BE2C (cell line): ENCODE measurements at regions not wholly inside any gene's neighbourhood (a gene's known extent, or its start where the extent isn't known, plus 50 kb on each side); places are given as distances from the start of the nearest gene placed in this dataset.

Experiments
- DNase-seq: peaks from one replicate; pipeline ENCODE4 v3.0.0-alpha.2; 2020
- H3K27me3 ChIP-seq: fragments of 250-450 bp; sonication (Bioruptor Pico); 2 replicates; pipeline ENCODE4 v1.5.1; 2020; ENCODE audit warnings: mild to moderate bottlenecking
- H3K36me3 ChIP-seq: fragments of 250-450 bp; sonication (Bioruptor Pico); 2 replicates; pipeline ENCODE4 v1.5.1; 2020; ENCODE audit warnings: mild to moderate bottlenecking
- H3K4me1 ChIP-seq: fragments of 250-450 bp; sonication (Bioruptor Pico); 2 replicates; pipeline ENCODE4 v1.5.1; 2020
- H3K4me3 ChIP-seq: 2 replicates; pipeline ENCODE4 v1.5.1; 2011; ENCODE audit warnings: low read depth, low read length
- H3K9me3 ChIP-seq: fragments of 250-450 bp; sonication (Bioruptor Pico); 2 replicates; pipeline ENCODE4 v1.5.1; 2020
- TF ChIP-seq, protein P1 (sequence below): IDR thresholded peaks from 2 replicates; pipeline ENCODE4 v1.5.1; 2012; ENCODE audit warnings: mild to moderate bottlenecking, low read depth, low read length

DNA sequence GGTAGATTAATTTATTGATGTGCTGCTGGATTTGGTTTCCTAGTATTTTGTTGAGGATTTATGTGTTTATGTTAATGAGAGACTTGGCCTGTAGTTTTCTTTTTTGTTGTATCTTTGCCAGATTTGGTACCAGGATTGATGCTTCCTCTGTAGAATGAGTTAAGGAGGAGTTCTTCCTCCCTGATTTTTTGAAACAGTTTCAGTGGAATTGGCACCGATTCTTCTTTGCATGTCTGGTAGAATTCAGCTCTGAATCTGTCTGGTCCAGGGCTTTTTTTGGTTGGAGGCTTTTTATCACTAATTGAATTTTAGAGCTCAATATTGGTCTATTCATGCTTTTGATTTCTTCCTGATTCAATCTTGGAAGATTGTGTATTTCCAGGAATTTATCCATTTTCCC is 174.0 kb upstream of the NDST4 start:
- Histone ChIP-seq H3K4me3 (no peak overlapping the region), H3K36me3 (no peaks in the 10 kb centered on the region), H3K27me3 (no peaks in the 10 kb centered on the region), H3K4me1 (no peaks in the 10 kb centered on the region), H3K9me3 (no peaks in the 10 kb centered on the region)
- TF ChIP-seq, protein P1, sequence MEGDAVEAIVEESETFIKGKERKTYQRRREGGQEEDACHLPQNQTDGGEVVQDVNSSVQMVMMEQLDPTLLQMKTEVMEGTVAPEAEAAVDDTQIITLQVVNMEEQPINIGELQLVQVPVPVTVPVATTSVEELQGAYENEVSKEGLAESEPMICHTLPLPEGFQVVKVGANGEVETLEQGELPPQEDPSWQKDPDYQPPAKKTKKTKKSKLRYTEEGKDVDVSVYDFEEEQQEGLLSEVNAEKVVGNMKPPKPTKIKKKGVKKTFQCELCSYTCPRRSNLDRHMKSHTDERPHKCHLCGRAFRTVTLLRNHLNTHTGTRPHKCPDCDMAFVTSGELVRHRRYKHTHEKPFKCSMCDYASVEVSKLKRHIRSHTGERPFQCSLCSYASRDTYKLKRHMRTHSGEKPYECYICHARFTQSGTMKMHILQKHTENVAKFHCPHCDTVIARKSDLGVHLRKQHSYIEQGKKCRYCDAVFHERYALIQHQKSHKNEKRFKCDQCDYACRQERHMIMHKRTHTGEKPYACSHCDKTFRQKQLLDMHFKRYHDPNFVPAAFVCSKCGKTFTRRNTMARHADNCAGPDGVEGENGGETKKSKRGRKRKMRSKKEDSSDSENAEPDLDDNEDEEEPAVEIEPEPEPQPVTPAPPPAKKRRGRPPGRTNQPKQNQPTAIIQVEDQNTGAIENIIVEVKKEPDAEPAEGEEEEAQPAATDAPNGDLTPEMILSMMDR: no peak
- no peak for DNase-seq

GRCh38 chr4:115279330-115279729 is 165.9 kb upstream of the NDST4 start:
- H3K27me3 ChIP-seq: no peaks in the 10 kb centered on the region
- TF ChIP-seq, protein P1: no peak
- no peak overlapping the region for H3K4me3 ChIP-seq
- H3K4me1 ChIP-seq: no peaks in the 10 kb centered on the region
- no peaks in the 10 kb centered on the region for H3K9me3 ChIP-seq
- no peaks in the 10 kb centered on the region for H3K36me3 ChIP-seq
- no peak for DNase-seq

DNA sequence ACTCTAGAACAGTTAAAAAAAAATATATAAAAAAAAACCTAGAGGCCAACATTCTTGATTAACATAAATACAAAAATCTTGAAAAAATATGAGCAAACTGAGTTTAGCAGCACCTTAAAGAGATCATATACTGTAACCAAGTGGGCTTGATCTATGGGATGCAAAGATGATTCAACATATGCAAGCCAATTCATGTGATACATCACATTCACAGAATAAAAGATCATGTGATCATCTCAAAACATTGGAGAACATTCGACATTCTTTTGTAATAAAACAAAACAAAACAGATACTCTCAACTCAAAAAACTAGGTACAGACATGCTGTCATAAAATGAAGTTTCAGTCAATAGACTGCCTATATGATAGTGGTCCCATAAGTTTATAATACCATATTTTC is 165.4 kb upstream of the NDST4 start:
- TF ChIP-seq, protein P1: no peak
- no peak overlapping the region for H3K4me3 ChIP-seq
- H3K9me3 ChIP-seq: no peaks in the 10 kb centered on the region
- no peak for DNase-seq
- H3K36me3 ChIP-seq: no peaks in the 10 kb centered on the region
- H3K4me1 ChIP-seq: no peaks in the 10 kb centered on the region
- H3K27me3 ChIP-seq: no peaks in the 10 kb centered on the region

DNA sequence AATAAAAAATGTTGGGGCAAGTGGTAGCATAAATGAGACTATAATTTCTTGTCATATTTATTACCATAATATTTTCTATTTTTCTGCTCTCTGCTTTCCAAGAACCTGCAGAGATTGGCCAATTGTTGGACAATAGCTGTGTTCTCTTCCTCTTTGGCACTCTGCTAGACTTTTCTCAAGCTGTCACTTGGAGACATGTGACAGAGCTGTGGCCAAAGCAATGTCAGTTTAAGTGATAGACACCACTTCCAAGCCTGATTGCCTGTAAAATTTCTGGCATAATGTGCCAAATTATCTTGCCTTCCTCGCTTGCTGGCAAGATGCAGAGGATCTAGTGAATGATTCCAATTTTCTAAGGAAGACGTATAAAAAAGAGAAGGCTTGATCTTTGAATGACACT is 162.2 kb upstream of the NDST4 start:
- H3K27me3 ChIP-seq: no peaks in the 10 kb centered on the region
- H3K9me3 ChIP-seq: no peaks in the 10 kb centered on the region
- DNase-seq: no peak
- H3K36me3 ChIP-seq: no peaks in the 10 kb centered on the region
- H3K4me1 ChIP-seq: no peaks in the 10 kb centered on the region
- H3K4me3 ChIP-seq: no peak overlapping the region
- TF ChIP-seq, protein P1: no peak

GRCh38 chr4:115274545-115274944 is 161.1 kb upstream of the NDST4 start:
- no peaks in the 10 kb centered on the region for H3K27me3 ChIP-seq

GRCh38 chr4:115272594-115272993 is 159.2 kb upstream of the NDST4 start:
- DNase-seq: no peak
- H3K9me3 ChIP-seq: no peaks in the 10 kb centered on the region
- no peaks in the 10 kb centered on the region for H3K27me3 ChIP-seq
- H3K4me1 ChIP-seq: no peaks in the 10 kb centered on the region
- H3K36me3 ChIP-seq: no peaks in the 10 kb centered on the region
- TF ChIP-seq, protein P1: no peak
- H3K4me3 ChIP-seq: no peak overlapping the region

More at GRCh38 chr4:115274545-115274944, 161.1 kb upstream of the NDST4 start:
- no peaks in the 10 kb centered on the region for H3K4me1 ChIP-seq
- H3K36me3 ChIP-seq: no peaks in the 10 kb centered on the region
- no peak for DNase-seq
- H3K4me3 ChIP-seq: no peak overlapping the region
- no peaks in the 10 kb centered on the region for H3K9me3 ChIP-seq
- TF ChIP-seq, protein P1: no peak
